ENCODE measurements at regions not wholly inside any gene's neighbourhood (a gene's known extent, or its start where the extent isn't known, plus 50 kb on each side); places are given as distances from the start of the nearest gene placed in this dataset.
"Not testable (repeated sequence)": the region's sequence is repeated elsewhere in the genome, so short reads cannot be mapped to it uniquely, and the experiment has no call there.

GRCh38 chr9:117649126-117649525 lies 55.1 kb upstream of the TLR4 start:
- DNase-seq: no peak

DNA sequence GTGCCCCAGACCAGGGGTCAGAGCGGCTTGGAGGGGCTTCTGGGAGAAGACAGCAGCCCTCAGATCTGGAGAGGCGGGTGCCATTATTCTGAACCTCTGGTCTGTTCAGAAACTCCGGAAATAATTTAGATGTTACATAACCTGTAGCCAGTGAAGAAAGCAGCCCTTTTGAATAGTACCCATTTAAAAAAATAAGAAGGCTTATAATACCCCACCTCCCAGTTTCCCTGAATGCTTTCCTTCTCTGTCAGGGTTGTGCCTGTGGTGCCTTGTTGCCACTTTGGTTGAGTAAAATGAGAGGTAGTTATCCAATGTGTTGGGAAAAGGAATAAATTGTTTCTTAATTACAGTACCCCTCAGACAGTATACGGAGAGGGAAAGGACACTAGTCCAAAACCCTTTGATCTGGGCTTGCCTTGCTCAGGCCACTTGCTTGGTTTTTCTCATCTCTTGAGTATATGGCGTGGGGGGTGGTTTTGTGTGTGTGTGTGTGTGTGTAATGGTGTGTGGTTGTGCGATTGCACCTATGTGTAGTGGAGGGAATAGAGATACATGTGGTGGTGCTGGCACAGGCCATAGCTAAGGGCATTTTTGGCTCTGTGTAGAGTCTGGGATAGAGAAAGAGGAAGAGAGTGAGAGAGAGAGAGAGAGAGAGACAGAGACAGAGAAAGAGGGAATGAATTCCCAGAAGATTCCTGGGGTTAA lies 59.1 kb upstream of the TLR4 start:
- peak in 1 of 2 donors; percentile 2 for DNase-seq

- DNase-seq: peak; percentile 27 to 61
Measured at GRCh38 chr9:117644133-117644931, 59.9 kb upstream of the TLR4 start.

DNA sequence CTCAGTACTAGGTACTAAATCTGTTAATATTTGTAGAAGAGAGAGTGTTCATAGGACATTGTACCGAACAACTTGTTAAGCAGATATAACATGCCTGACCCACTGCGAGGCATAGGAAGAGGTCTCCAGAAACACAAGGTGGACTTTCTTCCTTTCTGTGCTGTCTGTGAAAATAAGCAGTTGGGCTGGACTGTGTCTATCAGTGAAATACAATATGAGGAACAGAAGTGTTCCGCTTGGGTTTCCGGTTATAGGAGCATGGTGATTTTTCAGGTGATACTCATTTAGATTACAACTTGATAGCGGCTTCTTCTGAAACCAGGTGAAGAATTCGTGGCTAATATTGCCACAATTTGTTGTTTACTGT lies 60.9 kb upstream of the TLR4 start:
- DNase-seq: no peak

GRCh38 chr9:117642571-117643287 lies 61.5 kb upstream of the TLR4 start:
- not testable (repeated sequence) for DNase-seq

- no peak for DNase-seq
Measured at GRCh38 chr9:117636681-117637080, 67.5 kb upstream of the TLR4 start.

GRCh38 chr9:117625154-117625553 lies 79.0 kb upstream of the TLR4 start:
- DNase-seq: no peak

DNA sequence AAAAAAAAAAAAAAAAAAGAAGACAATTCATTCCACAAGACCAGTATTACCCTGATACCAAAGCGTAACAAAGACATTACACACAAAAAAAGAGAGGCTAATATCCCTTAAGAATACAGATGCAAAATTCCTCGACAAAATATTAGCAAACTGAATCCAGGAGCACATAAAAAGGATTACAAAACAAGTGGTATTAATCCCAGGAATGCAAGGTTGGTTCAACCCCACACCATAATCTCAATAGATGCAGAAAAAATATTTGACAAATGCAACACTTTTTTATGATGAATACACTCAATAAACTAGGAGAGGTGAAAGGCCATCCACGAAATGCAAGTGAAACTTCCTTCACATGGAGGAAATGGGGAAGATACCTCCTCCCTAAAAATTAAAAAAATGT lies 80.1 kb upstream of the TLR4 start:
- DNase-seq: no peak

DNA sequence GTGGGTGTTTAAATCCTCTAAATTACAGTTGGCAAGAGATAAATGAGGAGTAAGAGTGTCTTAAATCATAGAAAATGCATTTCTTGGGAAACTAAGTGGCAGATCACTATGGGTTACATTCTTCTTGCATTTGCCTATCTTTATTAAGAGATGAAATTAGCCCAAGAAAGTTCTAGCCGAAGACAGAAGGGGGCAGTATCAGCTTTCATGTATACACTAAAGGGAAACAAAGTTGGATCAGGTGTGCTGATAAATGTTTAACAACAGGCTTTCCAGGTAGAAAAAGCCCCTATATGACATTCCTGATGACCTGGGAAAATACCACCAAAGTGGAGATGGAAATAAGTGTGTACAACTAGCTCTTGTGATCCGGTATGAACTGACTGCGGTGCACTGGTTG lies 81.9 kb upstream of the TLR4 start:
- DNase-seq: no peak

GRCh38 chr9:117616431-117616831 lies 87.8 kb upstream of the TLR4 start:
- DNase-seq: no peak

DNA sequence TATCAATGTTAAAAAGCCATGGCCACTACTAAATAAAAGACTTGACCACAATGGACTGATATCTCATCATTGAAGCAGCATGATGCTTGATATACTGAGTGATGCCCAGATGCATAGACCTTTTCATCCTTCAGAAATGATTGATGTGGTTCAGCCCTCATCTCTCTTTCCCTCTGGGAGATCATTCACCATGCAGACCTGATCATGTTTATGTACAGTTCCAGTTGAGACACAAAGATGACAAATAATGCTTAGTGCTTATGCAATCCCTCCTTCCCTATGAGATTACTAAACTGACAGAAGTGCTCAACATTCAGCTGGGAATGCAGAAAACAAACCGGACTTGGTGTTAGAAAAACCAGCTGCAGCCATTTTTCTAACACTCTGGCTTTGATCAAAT lies 91.9 kb upstream of the TLR4 start:
- no peak for DNase-seq

GRCh38 chr9:117597977-117598376 lies 106.2 kb upstream of the TLR4 start:
- DNase-seq: no peak

GRCh38 chr9:117596678-117597077 lies 107.5 kb upstream of the TLR4 start:
- DNase-seq: no peak

DNA sequence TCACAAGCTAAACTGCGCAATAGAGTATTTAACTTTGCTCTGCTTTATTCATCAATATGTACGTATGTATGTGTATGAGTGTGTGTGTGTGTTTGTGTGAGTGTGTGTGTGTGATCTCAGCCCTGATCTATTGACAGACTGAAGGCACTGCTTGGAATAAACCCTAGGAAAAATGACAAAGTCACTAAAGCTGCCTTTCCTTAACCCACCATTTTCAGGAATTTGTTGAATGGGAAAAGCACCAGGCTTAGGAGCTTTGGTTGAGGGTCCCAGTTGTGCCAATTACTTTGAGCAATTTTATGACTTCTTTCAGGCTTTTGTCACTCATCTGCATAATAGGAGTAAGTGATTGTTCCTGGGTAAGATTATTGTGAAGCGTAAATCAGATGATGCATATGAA lies 108.6 kb upstream of the TLR4 start:
- no peak for DNase-seq

- no peak for DNase-seq
Measured at GRCh38 chr9:117587263-117587662, 116.9 kb upstream of the TLR4 start.

DNA sequence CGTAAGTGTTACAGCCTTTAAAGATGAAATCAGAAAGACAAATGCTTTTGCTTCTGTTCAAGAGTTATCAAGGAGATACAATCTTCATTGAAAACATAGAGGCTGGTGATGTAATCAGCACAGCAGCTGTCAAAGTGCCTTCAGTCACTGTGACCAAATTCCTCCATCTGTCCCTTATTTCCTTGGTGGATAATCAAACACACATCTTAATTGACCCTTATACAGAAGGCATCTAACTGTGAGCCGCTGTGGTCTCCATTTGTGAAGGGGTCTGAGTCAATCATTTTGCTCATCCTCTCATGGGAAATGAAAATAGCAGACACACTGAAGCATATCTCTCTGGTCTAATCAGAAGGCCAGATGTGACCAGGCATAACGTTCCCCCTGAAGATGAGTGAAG lies 130.1 kb upstream of the TLR4 start:
- DNase-seq: no peak

DNA sequence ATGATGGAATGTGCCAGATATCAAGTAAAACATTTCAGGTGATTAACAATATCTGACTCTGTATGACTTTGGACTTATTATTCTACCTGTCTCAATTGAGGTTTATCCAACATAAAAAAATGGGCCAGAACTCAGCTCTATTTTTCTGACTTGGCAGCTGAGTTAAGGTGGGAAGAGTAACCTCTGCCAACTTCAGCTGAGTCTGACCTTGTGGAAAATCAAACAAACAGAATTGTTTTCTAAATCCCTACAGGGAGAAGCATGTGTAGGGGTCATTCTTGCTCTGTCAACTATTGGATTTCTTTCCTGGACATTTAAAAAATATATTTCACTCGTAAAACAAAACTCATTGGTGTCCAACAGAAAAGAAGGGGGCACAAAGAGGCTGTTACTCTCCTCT lies 139.4 kb upstream of the TLR4 start:
- DNase-seq: no peak

GRCh38 chr9:117561761-117562160 lies 142.4 kb upstream of the TLR4 start:
- DNase-seq: no peak

DNA sequence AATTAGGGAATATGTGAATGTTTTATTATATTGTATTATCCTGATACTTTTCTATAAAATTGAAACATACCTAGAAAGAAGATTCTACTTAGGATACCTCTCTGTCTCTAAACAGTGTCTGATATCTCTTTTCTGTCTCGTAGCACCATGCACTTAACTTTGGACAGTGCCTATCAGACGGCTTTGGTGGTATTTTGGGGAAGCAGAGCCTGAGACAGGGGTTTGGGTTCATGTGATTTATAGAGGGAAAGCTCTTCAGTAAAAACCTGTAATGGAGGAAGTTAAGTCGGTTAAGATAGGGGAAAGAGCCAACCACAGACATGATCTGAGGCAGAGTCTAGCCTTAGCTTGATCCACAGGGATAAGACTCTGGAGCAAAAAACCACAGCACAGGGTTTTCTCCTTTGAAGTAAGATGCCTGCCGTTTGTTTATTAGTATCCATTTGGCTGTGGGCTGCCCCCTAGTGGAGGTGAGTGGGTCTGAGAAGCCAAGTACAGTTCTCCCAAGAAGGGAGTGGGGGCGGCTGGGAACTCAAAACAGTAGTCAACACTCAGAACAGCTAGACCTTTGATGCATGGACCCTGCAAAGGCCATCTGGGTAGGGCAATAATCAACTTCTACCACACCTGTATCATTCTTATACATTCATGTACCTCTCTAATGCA lies 141.2 kb upstream of the ASTN2 start:
- no peak for DNase-seq

DNA sequence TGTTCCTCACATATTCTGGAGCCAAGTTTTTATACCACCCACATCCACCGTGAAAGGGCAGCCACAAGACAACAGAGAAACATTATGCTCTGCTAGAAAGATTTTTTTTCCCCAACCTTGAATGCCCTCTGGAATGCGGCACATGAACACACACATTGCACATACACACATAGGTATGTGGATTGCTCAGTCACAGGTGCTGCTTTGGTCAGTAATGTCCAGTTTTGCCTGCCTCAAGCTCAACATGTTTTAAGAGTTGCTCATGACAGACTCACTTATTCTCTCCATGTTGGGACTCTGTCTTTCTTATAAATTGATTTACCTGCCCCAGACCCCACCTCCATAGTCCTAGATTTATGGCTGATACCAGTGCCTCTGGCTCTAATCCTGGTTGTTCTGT lies 138.0 kb upstream of the ASTN2 start:
- no peak for DNase-seq

DNA sequence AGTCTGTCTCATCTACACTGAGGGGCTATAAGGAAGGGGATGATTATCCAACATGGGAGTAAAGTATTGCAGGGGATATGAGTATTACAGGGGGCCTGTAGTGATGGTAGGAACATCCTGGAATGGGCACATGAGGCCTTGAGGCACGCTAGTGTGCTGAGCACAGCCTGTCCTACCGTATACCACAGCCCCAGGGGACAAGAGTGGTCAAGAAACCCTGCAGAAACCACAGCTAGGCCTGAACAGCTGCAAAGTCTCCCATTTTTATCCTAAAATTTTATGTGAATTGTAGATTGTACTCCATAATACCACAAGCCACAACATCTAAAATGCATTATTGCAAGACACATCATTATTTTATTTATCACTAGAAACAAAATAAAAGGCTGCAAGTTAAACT lies 136.3 kb upstream of the ASTN2 start:
- no peak for DNase-seq

- DNase-seq: no peak
Measured at GRCh38 chr9:117549444-117549843, 134.6 kb upstream of the ASTN2 start.
